HCT116 (cell line): ENCODE measurements at regions not wholly inside any gene's neighbourhood (a gene's known extent, or its start where the extent isn't known, plus 50 kb on each side); places are given as distances from the start of the nearest gene placed in this dataset.

Experiments
- CBX3 ChIP-seq: IDR thresholded peaks from 2 replicates; pipeline ENCODE4 v1.6.1; 2012; ENCODE audit warnings: low read depth
- CTCF ChIP-seq, 3 experiments: fragments of 200-600 bp in 1 of 3; sonication (generic) in 1 of 3; IDR thresholded peaks in 2 of 3; conservative IDR thresholded peaks in 1 of 3; 2 replicates each; pipeline ENCODE4 v1.5.1; 2012 to 2017; ENCODE audit warnings: low read depth in 2 of 3, low read length in 2 of 3, antibody characterized with exemption in 1 of 3, borderline replicate concordance in 1 of 3, control low read depth in 1 of 3, mild to moderate bottlenecking in 1 of 3, mixed read lengths in 1 of 3, mixed run types in 1 of 3, moderate library complexity in 1 of 3; ENCODE audit not compliant: insufficient read depth in 1 of 3
- EGR1 ChIP-seq: IDR thresholded peaks from 2 replicates; pipeline ENCODE4 v1.6.1; 2012; ENCODE audit warnings: low read depth
- ELF1 ChIP-seq: IDR thresholded peaks from 2 replicates; pipeline ENCODE4 v1.6.1; 2012; ENCODE audit warnings: low read depth, borderline replicate concordance
- EZH2 ChIP-seq: fragments of 200-600 bp; sonication (generic); IDR thresholded peaks from 2 replicates; pipeline ENCODE4 v1.6.1; 2017; ENCODE audit warnings: antibody characterized with exemption, mixed run types
- EZH2phosphoT487 ChIP-seq: fragments of 200-600 bp; IDR thresholded peaks from 2 replicates; pipeline ENCODE4 v1.6.1; 2018; ENCODE audit warnings: antibody characterized with exemption, borderline replicate concordance
- JUND ChIP-seq: IDR thresholded peaks from 2 replicates; pipeline ENCODE4 v1.6.1; 2012
- MAX ChIP-seq: IDR thresholded peaks from 2 replicates; pipeline ENCODE4 v1.6.1; 2012
- POLR2A ChIP-seq: IDR thresholded peaks from 2 replicates; pipeline ENCODE4 v1.7.0; 2011; ENCODE audit warnings: borderline replicate concordance; ENCODE audit not compliant: insufficient read depth, insufficient read length; ENCODE audit errors: extremely low read depth
- POLR2AphosphoS5 ChIP-seq: IDR thresholded peaks from 2 replicates; pipeline ENCODE4 v1.6.1; 2011; ENCODE audit warnings: mild to moderate bottlenecking, low read depth, low read length, moderate library complexity
- RAD21 ChIP-seq: IDR thresholded peaks from 2 replicates; pipeline ENCODE4 v1.6.1; 2012; ENCODE audit warnings: low read depth, mild to moderate bottlenecking
- TCF7L2 ChIP-seq: IDR thresholded peaks from 2 replicates; pipeline ENCODE4 v1.7.0; 2011; ENCODE audit warnings: borderline replicate concordance, inconsistent platforms; ENCODE audit not compliant: insufficient read depth, insufficient read length; ENCODE audit errors: extremely low read depth
- ZBTB33 ChIP-seq: IDR thresholded peaks from 2 replicates; pipeline ENCODE4 v1.6.1; 2011; ENCODE audit warnings: mild to moderate bottlenecking, low read length, moderate library complexity; ENCODE audit not compliant: insufficient replicate concordance; ENCODE audit errors: extremely low read depth
- ZNF274 ChIP-seq: fragments of 200-500 bp; sonication (Bioruptor generic); IDR thresholded peaks from 2 replicates; pipeline ENCODE4 v1.6.1; 2014; ENCODE audit warnings: mild to moderate bottlenecking, low read depth, low read length, inconsistent platforms

DNA sequence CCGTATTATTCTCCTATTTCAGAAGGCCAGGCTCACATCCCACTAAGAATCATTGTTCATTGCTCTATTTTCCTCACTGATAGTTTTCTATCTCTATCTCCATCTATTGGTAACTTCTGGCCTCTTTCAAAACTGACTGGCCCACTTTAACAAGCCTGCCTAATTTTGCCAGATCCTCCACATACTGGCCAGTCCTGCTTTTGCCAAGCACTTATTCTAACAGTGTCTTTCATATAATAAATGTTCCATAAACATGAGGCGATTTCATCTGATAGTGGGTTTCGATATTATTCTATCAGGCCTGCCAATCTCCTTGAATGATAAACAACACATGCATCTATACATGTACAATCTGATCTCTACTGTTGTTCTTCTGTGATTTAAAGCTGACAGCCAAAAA, 125.9 kb upstream of the KCNH7 start:
- TF ChIP-seq TCF7L2 (no peak), POLR2A (no peak), POLR2AphosphoS5 (no peak), RAD21 (no peak), ELF1 (no peak), CTCF (IDR thresholded peaks at IDR 0.05 in 2 of 3, conservative IDR thresholded peaks at IDR 0.05 in 1 of 3; ENCODE audit: borderline replicate concordance in 1 of 3, insufficient read depth in 1 of 3, low read depth in 2 of 3, low read length in 2 of 3) (no peak), EZH2 (no peak), ZBTB33 (no peak), ZNF274 (no peak), MAX (no peak), EGR1 (no peak), EZH2phosphoT487 (no peak), JUND (no peak), CBX3 (no peak)
